H1 (cell line): ENCODE measurements at regions not wholly inside any gene's neighbourhood (a gene's known extent, or its start where the extent isn't known, plus 50 kb on each side); places are given as distances from the start of the nearest gene placed in this dataset.

Experiments
- JUN ChIP-seq: IDR thresholded peaks from 2 replicates; pipeline ENCODE4 v1.6.1; 2011; ENCODE audit warnings: low read depth, mild to moderate bottlenecking, improper control_type of control experiment, low read length
- NRF1 ChIP-seq: IDR thresholded peaks from 2 replicates; pipeline ENCODE4 v1.6.1; 2011; ENCODE audit warnings: mild to moderate bottlenecking, low read depth, low read length, improper control_type of control experiment
- SAP30 ChIP-seq: fragments of 300-600 bp; sonication (generic); IDR thresholded peaks from 2 replicates; pipeline ENCODE4 v1.7.1; 2012; ENCODE audit warnings: low read length, moderate library complexity, mild to moderate bottlenecking, inconsistent platforms; ENCODE audit not compliant: insufficient read depth, insufficient replicate concordance
- SIRT6 ChIP-seq: IDR thresholded peaks from one replicate; pipeline ENCODE4 v1.7.1; 2012; ENCODE audit warnings: low read length, inconsistent platforms
- SP2 ChIP-seq: IDR thresholded peaks from 2 replicates; pipeline ENCODE4 v1.6.1; 2012; ENCODE audit warnings: mild to moderate bottlenecking, low read length, inconsistent platforms

DNA sequence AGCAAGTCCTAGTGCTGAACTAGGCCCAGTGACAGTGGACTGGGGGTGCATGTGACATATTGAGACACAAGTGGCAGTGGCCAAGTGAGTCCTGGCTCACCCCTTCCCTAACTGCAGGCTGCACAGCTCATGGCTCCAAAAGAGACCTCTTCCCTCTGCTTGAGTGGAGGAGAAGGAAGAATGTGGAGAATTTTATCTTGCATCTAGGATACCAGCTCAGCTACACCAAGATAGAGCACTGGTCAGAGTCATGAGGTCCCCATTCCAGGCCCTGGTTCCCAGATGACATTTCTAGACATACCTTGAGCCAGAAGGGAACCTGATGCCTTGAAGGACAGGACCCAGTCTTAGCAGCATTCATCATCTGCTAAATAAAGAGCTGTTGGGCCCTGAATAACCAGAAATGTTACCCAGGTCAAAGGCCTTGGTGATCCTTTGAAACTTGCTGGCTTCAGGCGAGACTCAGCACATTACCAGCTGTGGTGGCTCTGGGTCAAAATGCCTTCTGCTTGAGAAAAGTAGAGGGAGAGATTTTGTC is 114.5 kb downstream of the CDC14C start (continued):
- no peak for TF ChIP-seq SIRT6
- no peak for TF ChIP-seq JUN
- TF ChIP-seq SP2: no peak
- TF ChIP-seq NRF1: no peak
- no peak for TF ChIP-seq SAP30
- TF ChIP-seq, all 59 proteins: peak for 0
